ENCODE measurements at regions not wholly inside any gene's neighbourhood (a gene's known extent, or its start where the extent isn't known, plus 50 kb on each side); places are given as distances from the start of the nearest gene placed in this dataset.

- no peak for TF ChIP-seq CTCF (IDR thresholded peaks at IDR 0.05)
- TF ChIP-seq POLR2A (IDR thresholded peaks at IDR 0.05), result no peak
These were observed 1260.6 kb downstream of the NCAM2 start for GRCh38 chr21:22258821-22259220.

Measured in right lobe of liver (tissue), 4 donors.